VCaP (cell line): ENCODE measurements at regions not wholly inside any gene's neighbourhood (a gene's known extent, or its start where the extent isn't known, plus 50 kb on each side); places are given as distances from the start of the nearest gene placed in this dataset.
A peak's percentile ranks its signal among the peaks of the same experiment; 100 is the strongest.

Experiments
- H3K27ac ChIP-seq: fragments of 450-650 bp; 2 replicates; pipeline ENCODE4 v1.5.1; 2017
- CTCF ChIP-seq: fragments of 450-650 bp; conservative IDR thresholded peaks from 2 replicates; pipeline ENCODE4 v1.5.1; 2017; ENCODE audit warnings: mild to moderate bottlenecking, moderate library complexity

GRCh38 chr10:21087476-21087875 is 190.4 kb upstream of the NEBL start:
- no peak overlapping the region for H3K27ac ChIP-seq
- TF ChIP-seq CTCF, result no peak

DNA sequence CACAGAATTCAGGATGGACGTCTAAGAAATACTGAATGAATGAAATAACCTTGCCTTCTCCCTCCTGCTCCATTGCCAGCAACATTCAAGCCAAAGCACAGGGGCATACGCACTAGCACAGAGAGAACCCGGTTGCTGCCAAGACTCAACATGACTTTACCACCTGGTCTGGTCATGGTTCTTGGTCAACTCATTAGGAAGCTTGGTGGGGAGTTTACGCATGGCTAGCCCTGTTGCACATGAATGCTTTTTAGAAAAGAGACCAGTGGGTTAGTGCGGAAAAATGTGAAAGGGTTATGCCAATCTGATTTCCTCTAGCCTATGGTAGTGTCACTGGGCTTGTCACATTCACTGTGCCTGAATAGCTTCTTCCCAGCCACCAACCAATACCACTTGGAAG is 187.6 kb upstream of the NEBL start:
- TF ChIP-seq CTCF, result no peak
- no peak overlapping the region for H3K27ac ChIP-seq

GRCh38 chr10:21083861-21084260 is 186.8 kb upstream of the NEBL start:
- no peak for TF ChIP-seq CTCF
- H3K27ac ChIP-seq, result no peak overlapping the region

GRCh38 chr10:21082206-21082605 is 185.1 kb upstream of the NEBL start:
- TF ChIP-seq CTCF, result no peak
- H3K27ac ChIP-seq, result no peak overlapping the region

DNA sequence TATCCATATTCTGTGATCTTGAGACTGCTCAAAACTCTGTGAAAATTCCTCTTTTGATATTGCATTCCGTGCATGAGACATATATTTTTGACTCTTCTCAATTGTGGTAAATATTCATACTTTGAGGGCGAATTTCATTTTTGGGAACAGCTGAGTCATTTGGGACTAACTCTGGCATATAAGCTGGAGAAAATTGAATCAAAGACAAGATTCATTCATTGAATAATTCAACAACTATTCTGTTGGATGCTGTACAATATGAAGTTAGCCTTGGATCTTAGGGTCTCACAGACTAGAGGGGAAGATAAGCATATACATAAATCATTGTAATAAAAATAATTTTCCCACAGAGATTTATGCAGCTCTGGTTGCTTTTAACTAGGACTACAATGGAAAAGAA is 183.2 kb upstream of the NEBL start:
- TF ChIP-seq CTCF, result no peak
- no peak overlapping the region for H3K27ac ChIP-seq

DNA sequence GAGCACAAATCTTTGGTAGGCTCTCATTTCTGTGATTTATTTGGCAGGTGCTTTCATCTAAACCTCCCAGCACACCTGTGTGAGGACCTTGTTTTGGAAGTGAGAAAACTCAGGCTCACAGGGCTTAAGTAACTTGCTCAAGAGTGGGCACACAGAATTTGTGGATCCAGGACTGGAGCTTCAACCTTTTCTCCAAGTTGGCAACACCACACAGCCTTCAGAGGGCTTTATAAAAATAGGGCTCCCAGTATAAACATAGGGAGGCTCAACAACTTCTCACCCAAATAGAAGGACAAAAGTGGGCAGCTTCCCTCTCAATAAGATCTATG is 182.2 kb upstream of the NEBL start:
- no peak overlapping the region for H3K27ac ChIP-seq
- TF ChIP-seq CTCF, result no peak

GRCh38 chr10:21078410-21079329 is 181.6 kb upstream of the NEBL start:
- peak; percentile 83 for TF ChIP-seq CTCF
- no peak overlapping the region for H3K27ac ChIP-seq
